HepG2 (cell line): ENCODE measurements at regions not wholly inside any gene's neighbourhood (a gene's known extent, or its start where the extent isn't known, plus 50 kb on each side); places are given as distances from the start of the nearest gene placed in this dataset.
"Not testable (repeated sequence)": the region's sequence is repeated elsewhere in the genome, so short reads cannot be mapped to it uniquely, and the experiment has no call there.

Experiments used
- ATAC-seq: fragments of 200-7000 bp; cut with Tn5 transposase; 3 replicates; pipeline ENCODE4 v1.9.1; 2020; ENCODE audit warnings: mild to moderate bottlenecking, moderate library complexity
- BruUV-seq: library from RNA; stranded (reverse); fragments of 400-500 nt; replicated peaks from 2 replicates; lab custom pipeline; 2021; lab: Mats Ljungman, UMichigan
- CTCF ChIA-PET: fragments of 300-600 bp; formaldehyde crosslinking; extraction: SDS; loops from one replicate; lab custom pipeline; 2021; ENCODE audit warnings: low total read pairs, inconsistent platforms, low intra/inter-chr PET ratio; lab: Yijun Ruan, JAX
- POLR2A ChIA-PET: fragments of 350-600 bp; sonication (Branson Sonifier 250); formaldehyde crosslinking; loops from one replicate; lab custom pipeline; 2020; ENCODE audit warnings: antibody characterized with exemption, inconsistent platforms; lab: Yijun Ruan, JAX
- DNase-seq: peaks from one replicate; pipeline ENCODE4 v3.0.0-alpha.2; 2015; ENCODE audit warnings: low spot score
- FAIRE-seq: peaks from 3 replicates; lab custom pipeline; 2011; peaks lifted over from hg19 to GRCh38; lab: Jason Lieb, UNC
- H2AFZ ChIP-seq: one replicate; pipeline ENCODE4 v1.6.1; 2011; ENCODE audit warnings: low read length, inconsistent platforms
- H3K27ac ChIP-seq: fragments of 300-600 bp; 3 replicates; pipeline ENCODE4 v1.8.0; 2011; ENCODE audit warnings: mixed run types, mild to moderate bottlenecking, mixed read lengths, low read length, inconsistent platforms; ENCODE audit not compliant: insufficient read depth; ENCODE audit errors: extremely low read length
- H3K27me3 ChIP-seq, 2 experiments: fragments of 200-600 bp in 1 of 2; 2 replicates in 1 of 2; 3 replicates in 1 of 2; pipeline versions ENCODE4 v1.6.0 to v1.8.0; 2011; ENCODE audit warnings: low read length in 2 of 2, mild to moderate bottlenecking in 2 of 2, moderate library complexity in 2 of 2, inconsistent platforms in 1 of 2; ENCODE audit not compliant: insufficient read depth in 2 of 2, control insufficient read depth in 1 of 2
- H3K36me3 ChIP-seq, 2 experiments: fragments of 200-600 bp in 1 of 2; replicated peaks in 1 of 2; 2 replicates in 1 of 2; 3 replicates in 1 of 2; pipeline versions ENCODE4 v1.5.1 to v1.8.0; 2011; ENCODE audit warnings: low read length in 2 of 2, inconsistent platforms in 1 of 2; ENCODE audit not compliant: insufficient read depth in 2 of 2, control insufficient read depth in 1 of 2
- H3K4me1 ChIP-seq: 2 replicates; pipeline ENCODE4 v1.5.1; 2012; ENCODE audit warnings: low read length, inconsistent platforms; ENCODE audit not compliant: insufficient read depth
- H3K4me2 ChIP-seq: 2 replicates; pipeline ENCODE4 v1.6.0; 2011; ENCODE audit warnings: low read depth, low read length, inconsistent platforms
- H3K4me3 ChIP-seq, 3 experiments: fragments of 200-600 bp in 1 of 3; sonication (generic), shearing (Covaris generic) in 1 of 3; replicated peaks in 1 of 3; 2 replicates each; pipeline ENCODE4 v1.5.1; 2011 to 2016; ENCODE audit warnings: low read length in 3 of 3, inconsistent platforms in 2 of 3, low read depth in 2 of 3, mild to moderate bottlenecking in 2 of 3, control low read depth in 1 of 3, mixed read lengths in 1 of 3; ENCODE audit not compliant: insufficient read depth in 1 of 3
- H3K79me2 ChIP-seq: one replicate; pipeline ENCODE4 v1.6.1; 2011; ENCODE audit warnings: low read length, inconsistent platforms; ENCODE audit not compliant: insufficient read depth
- H3K9ac ChIP-seq: 2 replicates; pipeline ENCODE4 v1.6.0; 2011; ENCODE audit warnings: mild to moderate bottlenecking, low read depth, low read length, inconsistent platforms; ENCODE audit not compliant: insufficient read depth
- H3K9me3 ChIP-seq: 2 replicates; pipeline ENCODE4 v1.5.1; 2012; ENCODE audit warnings: mild to moderate bottlenecking, low read length
- H4K20me1 ChIP-seq: 2 replicates; pipeline ENCODE4 v1.6.0; 2011; ENCODE audit warnings: inconsistent platforms, mild to moderate bottlenecking, low read length, moderate library complexity; ENCODE audit not compliant: insufficient read depth
- CBX2 ChIP-seq, 2 experiments: fragments of 200-600 bp in 1 of 2; sonication (generic); formaldehyde crosslinking in 1 of 2; IDR thresholded peaks; 2 replicates each; pipeline versions ENCODE4 v1.7.0 to v1.8.1; 2018 to 2022; ENCODE audit warnings: low read depth in 2 of 2, low read length in 1 of 2, mild to moderate bottlenecking in 1 of 2, missing genetic modification reagents in 1 of 2
- ERF ChIP-seq: IDR thresholded peaks from 2 replicates; pipeline ENCODE4 v1.6.1; 2018; ENCODE audit warnings: missing biosample characterization, missing genetic modification reagents
- MAFK ChIP-seq, 2 experiments: IDR thresholded peaks in 1 of 2; conservative IDR thresholded peaks in 1 of 2; 2 replicates each; pipeline ENCODE4 v1.6.1; 2011; ENCODE audit warnings: improper control_type of control experiment in 2 of 2, low read length in 2 of 2
- NFIC ChIP-seq: IDR thresholded peaks from 2 replicates; pipeline ENCODE4 v1.6.1; 2012; ENCODE audit warnings: mild to moderate bottlenecking, low read length, inconsistent platforms
- ONECUT2 ChIP-seq: sonication (generic); formaldehyde crosslinking; IDR thresholded peaks from 2 replicates; pipeline ENCODE4 v1.4.0; 2020; ENCODE audit warnings: missing genetic modification reagents
- TMF1 ChIP-seq: sonication (generic); formaldehyde crosslinking; IDR thresholded peaks from 2 replicates; pipeline ENCODE4 v1.8.1; 2022; ENCODE audit warnings: low read depth, missing genetic modification reagents
- ZNF746 ChIP-seq: sonication (generic); formaldehyde crosslinking; IDR thresholded peaks from 2 replicates; pipeline ENCODE4 v1.8.0; 2022; ENCODE audit warnings: mild to moderate bottlenecking, missing genetic modification reagents
- ZNF761 ChIP-seq: sonication (generic); formaldehyde crosslinking; conservative IDR thresholded peaks from 2 replicates; pipeline ENCODE4 v1.4.0; 2020; ENCODE audit warnings: mild to moderate bottlenecking, missing genetic modification reagents
- ZZZ3 ChIP-seq: sonication (generic); formaldehyde crosslinking; IDR thresholded peaks from 2 replicates; pipeline ENCODE4 v1.4.0; 2020; ENCODE audit warnings: missing genetic modification reagents, mild to moderate bottlenecking, borderline replicate concordance
- WGBS: methylation state at CpG from one replicate; pipeline ENCODE4 v1.1.6; 2017; ENCODE audit warnings: low lambda C conversion rate; 5-methylcytosine and 5-hydroxymethylcytosine counted together
- in situ Hi-C: cut with HindIII; loops from 2 replicates; pipeline ENCODE4 v1.10.0; 2017; ENCODE audit warnings: low pct_unique_long_range_greater_than_20kb; ENCODE audit not compliant: extremely low pct_ligation_motif_present
- intact Hi-C: fragments of 100-400 bp; cut with micrococcal nuclease; formaldehyde crosslinking; loops from one replicate; pipeline ENCODE4 v1.10.0; 2022; ENCODE audit not compliant: unreplicated experiment
- TF ChIP-seq, protein P1 (sequence below): sonication (generic); formaldehyde crosslinking; IDR thresholded peaks from 2 replicates; pipeline ENCODE4 v1.5.0; 2020; ENCODE audit warnings: mild to moderate bottlenecking, missing genetic modification reagents, borderline replicate concordance

DNA sequence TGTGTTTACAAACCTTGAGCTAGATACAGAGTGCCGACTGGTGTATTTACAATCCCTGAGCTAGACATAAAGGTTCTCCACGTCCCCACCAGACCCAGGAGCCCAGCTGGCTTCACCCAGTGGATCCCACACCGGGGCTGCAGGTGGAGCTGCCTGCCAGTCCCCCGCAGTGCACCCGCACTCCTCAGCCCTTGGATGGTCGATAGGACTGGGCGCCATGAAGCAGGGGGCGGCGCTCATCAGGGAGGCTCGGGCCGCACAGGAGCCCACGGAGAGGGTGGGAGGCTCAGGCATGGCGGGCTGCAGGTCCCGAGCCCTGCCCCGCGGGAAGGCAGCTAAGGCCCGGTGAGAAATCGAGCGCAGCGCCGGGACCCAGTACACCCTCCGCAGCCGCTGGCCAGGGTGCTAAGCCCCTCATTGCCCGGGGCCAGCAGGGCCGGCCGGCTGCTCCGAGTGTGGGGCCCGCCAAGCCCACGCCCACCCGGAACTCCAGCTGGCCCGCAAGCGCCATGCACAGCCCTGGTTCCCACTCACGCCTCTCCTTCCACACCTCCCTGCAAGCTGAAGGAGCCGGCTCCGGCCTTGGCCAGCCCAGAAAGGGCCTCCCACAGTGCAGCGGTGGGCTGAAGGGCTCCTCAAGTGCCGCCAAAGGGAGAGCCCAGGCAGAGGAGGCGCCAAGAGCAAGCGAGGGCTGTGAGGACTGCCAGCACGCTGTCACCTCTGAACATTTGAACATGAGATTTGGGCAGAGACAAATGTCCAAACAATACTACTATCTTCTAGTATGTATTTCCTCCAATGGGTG lies 1820.7 kb downstream of the NCAM2 start:
- peaks cover 67% of the 10 kb centered on the region for H3K9me3 ChIP-seq
- DNase-seq, H3K27me3 ChIP-seq, H4K20me1 ChIP-seq, H3K4me3 ChIP-seq, BruUV-seq, in situ Hi-C loops, H3K79me2 ChIP-seq, H3K4me1 ChIP-seq, intact Hi-C loops, H3K27ac ChIP-seq, H3K36me3 ChIP-seq, CTCF ChIA-PET, H3K9ac ChIP-seq, H2AFZ ChIP-seq, ATAC-seq, H3K4me2 ChIP-seq, FAIRE-seq, POLR2A ChIA-PET: not testable (repeated sequence)
- 8% methylated on average over 5 of the region's 40 CpGs for WGBS

DNA sequence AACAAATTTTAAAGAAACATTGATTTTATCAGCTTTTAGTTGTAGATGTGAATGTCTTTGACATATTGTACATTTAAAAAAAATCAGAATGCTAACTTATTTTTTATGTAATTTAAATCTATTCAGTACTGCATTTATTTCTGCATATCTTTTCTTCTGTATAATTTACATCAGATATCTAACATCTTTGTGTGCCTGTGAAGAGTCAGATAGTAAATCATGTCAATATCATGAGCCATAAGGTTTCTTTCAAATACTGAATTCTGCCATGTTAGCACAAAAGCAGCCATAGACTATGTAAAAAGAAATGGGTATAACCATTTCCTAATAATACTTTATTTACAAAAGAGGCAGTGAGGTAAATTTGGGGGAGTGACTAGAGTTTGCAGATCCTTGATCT lies 1829.2 kb downstream of the NCAM2 start:
- no peak for ATAC-seq
- no TSS peak for BruUV-seq
- Histone ChIP-seq H2AFZ (no peak overlapping the region), H4K20me1 (no peaks in the 10 kb centered on the region), H3K9ac (no peak overlapping the region), H3K36me3 (no peaks in the 10 kb centered on the region), H3K4me1 (no peaks in the 10 kb centered on the region), H3K9me3 (peaks cover 74% of the 10 kb centered on the region), H3K4me2 (no peak overlapping the region), H3K4me3 (no peak overlapping the region), H3K27ac (no peak overlapping the region), H3K27me3 (no peaks in the 10 kb centered on the region), H3K79me2 (no peaks in the 10 kb centered on the region)
- intact Hi-C loops, result no loop called here
- no peak for DNase-seq
- FAIRE-seq, result no peak
- POLR2A ChIA-PET, result no interaction called here
- in situ Hi-C loops, result no loop called here
- CTCF ChIA-PET, result no interaction called here
- no peak for TF ChIP-seq TMF1 (CRISPR knock-in tag)
- no peak for TF ChIP-seq ZNF746 (CRISPR knock-in tag)
- no peak for TF ChIP-seq ZZZ3 (CRISPR knock-in tag)
- no peak for TF ChIP-seq ONECUT2 (CRISPR knock-in tag)
- no peak for TF ChIP-seq ZNF761 (CRISPR knock-in tag)
- no peak for TF ChIP-seq CBX2 (IDR thresholded peaks at IDR 0.05; ENCODE audit: low read depth, low read length)
- TF ChIP-seq CBX2 (CRISPR knock-in tag; IDR thresholded peaks at IDR 0.05; ENCODE audit: low read depth), result no peak
- peak in 1 of 2 experiments; percentile 35; a peak in 1 of 4 replicates for TF ChIP-seq MAFK (conservative IDR thresholded peaks at IDR 0.05 in 1 of 2, IDR thresholded peaks at IDR 0.05 in 1 of 2; ENCODE audit: low read length in 2 of 2)
- TF ChIP-seq NFIC, result no peak
- no peak for TF ChIP-seq ERF (CRISPR knock-in tag)
- TF ChIP-seq, protein P1, sequence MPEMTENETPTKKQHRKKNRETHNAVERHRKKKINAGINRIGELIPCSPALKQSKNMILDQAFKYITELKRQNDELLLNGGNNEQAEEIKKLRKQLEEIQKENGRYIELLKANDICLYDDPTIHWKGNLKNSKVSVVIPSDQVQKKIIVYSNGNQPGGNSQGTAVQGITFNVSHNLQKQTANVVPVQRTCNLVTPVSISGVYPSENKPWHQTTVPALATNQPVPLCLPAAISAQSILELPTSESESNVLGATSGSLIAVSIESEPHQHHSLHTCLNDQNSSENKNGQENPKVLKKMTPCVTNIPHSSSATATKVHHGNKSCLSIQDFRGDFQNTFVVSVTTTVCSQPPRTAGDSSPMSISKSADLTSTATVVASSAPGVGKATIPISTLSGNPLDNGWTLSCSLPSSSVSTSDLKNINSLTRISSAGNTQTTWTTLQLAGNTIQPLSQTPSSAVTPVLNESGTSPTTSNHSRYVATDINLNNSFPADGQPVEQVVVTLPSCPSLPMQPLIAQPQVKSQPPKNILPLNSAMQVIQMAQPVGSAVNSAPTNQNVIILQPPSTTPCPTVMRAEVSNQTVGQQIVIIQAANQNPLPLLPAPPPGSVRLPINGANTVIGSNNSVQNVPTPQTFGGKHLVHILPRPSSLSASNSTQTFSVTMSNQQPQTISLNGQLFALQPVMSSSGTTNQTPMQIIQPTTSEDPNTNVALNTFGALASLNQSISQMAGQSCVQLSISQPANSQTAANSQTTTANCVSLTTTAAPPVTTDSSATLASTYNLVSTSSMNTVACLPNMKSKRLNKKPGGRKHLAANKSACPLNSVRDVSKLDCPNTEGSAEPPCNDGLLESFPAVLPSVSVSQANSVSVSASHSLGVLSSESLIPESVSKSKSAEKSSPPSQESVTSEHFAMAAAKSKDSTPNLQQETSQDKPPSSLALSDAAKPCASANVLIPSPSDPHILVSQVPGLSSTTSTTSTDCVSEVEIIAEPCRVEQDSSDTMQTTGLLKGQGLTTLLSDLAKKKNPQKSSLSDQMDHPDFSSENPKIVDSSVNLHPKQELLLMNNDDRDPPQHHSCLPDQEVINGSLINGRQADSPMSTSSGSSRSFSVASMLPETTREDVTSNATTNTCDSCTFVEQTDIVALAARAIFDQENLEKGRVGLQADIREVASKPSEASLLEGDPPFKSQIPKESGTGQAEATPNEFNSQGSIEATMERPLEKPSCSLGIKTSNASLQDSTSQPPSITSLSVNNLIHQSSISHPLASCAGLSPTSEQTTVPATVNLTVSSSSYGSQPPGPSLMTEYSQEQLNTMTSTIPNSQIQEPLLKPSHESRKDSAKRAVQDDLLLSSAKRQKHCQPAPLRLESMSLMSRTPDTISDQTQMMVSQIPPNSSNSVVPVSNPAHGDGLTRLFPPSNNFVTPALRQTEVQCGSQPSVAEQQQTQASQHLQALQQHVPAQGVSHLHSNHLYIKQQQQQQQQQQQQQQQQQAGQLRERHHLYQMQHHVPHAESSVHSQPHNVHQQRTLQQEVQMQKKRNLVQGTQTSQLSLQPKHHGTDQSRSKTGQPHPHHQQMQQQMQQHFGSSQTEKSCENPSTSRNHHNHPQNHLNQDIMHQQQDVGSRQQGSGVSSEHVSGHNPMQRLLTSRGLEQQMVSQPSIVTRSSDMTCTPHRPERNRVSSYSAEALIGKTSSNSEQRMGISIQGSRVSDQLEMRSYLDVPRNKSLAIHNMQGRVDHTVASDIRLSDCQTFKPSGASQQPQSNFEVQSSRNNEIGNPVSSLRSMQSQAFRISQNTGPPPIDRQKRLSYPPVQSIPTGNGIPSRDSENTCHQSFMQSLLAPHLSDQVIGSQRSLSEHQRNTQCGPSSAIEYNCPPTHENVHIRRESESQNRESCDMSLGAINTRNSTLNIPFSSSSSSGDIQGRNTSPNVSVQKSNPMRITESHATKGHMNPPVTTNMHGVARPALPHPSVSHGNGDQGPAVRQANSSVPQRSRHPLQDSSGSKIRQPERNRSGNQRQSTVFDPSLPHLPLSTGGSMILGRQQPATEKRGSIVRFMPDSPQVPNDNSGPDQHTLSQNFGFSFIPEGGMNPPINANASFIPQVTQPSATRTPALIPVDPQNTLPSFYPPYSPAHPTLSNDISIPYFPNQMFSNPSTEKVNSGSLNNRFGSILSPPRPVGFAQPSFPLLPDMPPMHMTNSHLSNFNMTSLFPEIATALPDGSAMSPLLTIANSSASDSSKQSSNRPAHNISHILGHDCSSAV (CRISPR knock-in tag), result no peak
